H1 (cell line): ENCODE measurements at regions not wholly inside any gene's neighbourhood (a gene's known extent, or its start where the extent isn't known, plus 50 kb on each side); places are given as distances from the start of the nearest gene placed in this dataset.

Experiments used
- CTCF ChIA-PET: fragments of 300-600 bp; sonication (Branson Sonifier 250); formaldehyde crosslinking; loops from one replicate; lab custom pipeline; 2021; ENCODE audit not compliant: partially characterized antibody; lab: Charles Lee
- POLR2A ChIA-PET: fragments of 300-600 bp; sonication (Branson Sonifier 250); formaldehyde crosslinking; loops from one replicate; lab custom pipeline; 2021; ENCODE audit warnings: inconsistent platforms; ENCODE audit not compliant: partially characterized antibody; lab: Charles Lee
- DNase-seq, 2 experiments: peaks; one replicate each; pipeline versions ENCODE4 v3.0.0 to v3.0.0-alpha.2; 2010 to 2022; ENCODE audit warnings: low spot score in 2 of 2, low read depth in 1 of 2, mixed read lengths in 1 of 2
- FAIRE-seq: peaks from 2 replicates; lab custom pipeline; 2011; peaks lifted over from hg19 to GRCh38; lab: Jason Lieb, UNC
- H2AFZ ChIP-seq: 2 replicates; pipeline ENCODE4 v1.8.1; 2012; ENCODE audit warnings: low read length, inconsistent platforms
- H2AK5ac ChIP-seq: 2 replicates; pipeline ENCODE4 v1.6.1; 2013; ENCODE audit warnings: low read depth, low read length
- H2BK120ac ChIP-seq: replicated peaks from 2 replicates; pipeline ENCODE3; 2013; ENCODE audit warnings: low read depth, low read length, inconsistent platforms
- H2BK12ac ChIP-seq: 2 replicates; pipeline ENCODE4 v1.6.1; 2013; ENCODE audit warnings: low read depth, low read length
- H2BK15ac ChIP-seq: 2 replicates; pipeline ENCODE4 v1.6.1; 2013; ENCODE audit warnings: low read length
- H2BK20ac ChIP-seq: 2 replicates; pipeline ENCODE4 v1.6.1; 2013; ENCODE audit warnings: low read length
- H2BK5ac ChIP-seq: 2 replicates; pipeline ENCODE4 v1.6.1; 2013; ENCODE audit warnings: low read depth, low read length
- H3K14ac ChIP-seq: 2 replicates; pipeline ENCODE4 v1.6.1; 2013; ENCODE audit warnings: inconsistent platforms; ENCODE audit not compliant: insufficient read length
- H3K18ac ChIP-seq: 2 replicates; pipeline ENCODE4 v1.6.1; 2013; ENCODE audit warnings: low read length; ENCODE audit errors: extremely low read depth
- H3K23ac ChIP-seq: 2 replicates; pipeline ENCODE4 v1.6.1; 2013; ENCODE audit warnings: inconsistent platforms; ENCODE audit not compliant: insufficient read length
- H3K23me2 ChIP-seq: 2 replicates; pipeline ENCODE4 v1.6.1; 2013; ENCODE audit warnings: low read depth, low read length
- H3K27ac ChIP-seq: 2 replicates; pipeline ENCODE4 v1.6.1; 2011; ENCODE audit warnings: low read depth, low read length, inconsistent platforms
- H3K27me3 ChIP-seq, 4 experiments: replicated peaks in 1 of 4; 1 replicate in 1 of 4; 2 replicates in 3 of 4; pipeline versions ENCODE4 v1.6.1 to v1.8.1; 2011 to 2013; ENCODE audit warnings: low read length in 3 of 4, mild to moderate bottlenecking in 3 of 4, inconsistent platforms in 2 of 4, mixed read lengths in 2 of 4, moderate library complexity in 1 of 4; ENCODE audit not compliant: control insufficient read depth in 3 of 4, insufficient read depth in 3 of 4; ENCODE audit errors: extremely low read depth in 1 of 4
- H3K36me3 ChIP-seq, 4 experiments: 2 replicates each; pipeline versions ENCODE4 v1.6.1 to v1.8.1; 2011 to 2013; ENCODE audit warnings: mild to moderate bottlenecking in 4 of 4, low read length in 3 of 4, moderate library complexity in 2 of 4, control low read depth in 1 of 4, inconsistent platforms in 1 of 4; ENCODE audit not compliant: insufficient read depth in 4 of 4, control insufficient read depth in 2 of 4
- H3K4ac ChIP-seq: replicated peaks from 2 replicates; pipeline ENCODE3; 2013; ENCODE audit warnings: low read length, low read depth, mixed read lengths, inconsistent platforms; ENCODE audit not compliant: insufficient read length
- H3K4me1 ChIP-seq, 4 experiments: replicated peaks in 1 of 4; 1 replicate in 1 of 4; 2 replicates in 3 of 4; pipeline versions ENCODE4 v1.6.1 to v1.8.1; 2011 to 2013; ENCODE audit warnings: low read length in 3 of 4, inconsistent platforms in 2 of 4, mixed read lengths in 1 of 4; ENCODE audit not compliant: insufficient read depth in 4 of 4, control insufficient read depth in 3 of 4
- H3K4me2 ChIP-seq, 2 experiments: 2 replicates each; pipeline versions ENCODE4 v1.6.1 to v1.8.1; 2011 to 2013; ENCODE audit warnings: low read depth in 2 of 2, low read length in 2 of 2, control low read depth in 1 of 2, inconsistent platforms in 1 of 2, mild to moderate bottlenecking in 1 of 2; ENCODE audit not compliant: insufficient read depth in 1 of 2
- H3K4me3 ChIP-seq, 4 experiments: fragments of 200-600, 300-600 bp in 1 of 4; sonication (generic), shearing (Covaris generic), sonication (Bioruptor Twin) in 1 of 4; 2 replicates each; pipeline versions ENCODE4 v1.5.1 to v1.8.1; 2011 to 2016; ENCODE audit warnings: low read length in 4 of 4, low read depth in 3 of 4, control low read depth in 2 of 4, inconsistent platforms in 2 of 4, mild to moderate bottlenecking in 2 of 4, mixed read lengths in 1 of 4, moderate library complexity in 1 of 4; ENCODE audit not compliant: insufficient read depth in 2 of 4; ENCODE audit errors: extremely low read depth in 1 of 4
- H3K56ac ChIP-seq: replicated peaks from 2 replicates; pipeline ENCODE3; 2013; ENCODE audit warnings: low read depth, mild to moderate bottlenecking, mixed read lengths, low read length, inconsistent platforms; ENCODE audit not compliant: insufficient read length
- H3K79me1 ChIP-seq: 2 replicates; pipeline ENCODE4 v1.6.1; 2013; ENCODE audit warnings: low read depth, low read length, control low read depth
- H3K79me2 ChIP-seq, 2 experiments: 2 replicates each; pipeline versions ENCODE4 v1.6.1 to v1.8.1; 2012 to 2013; ENCODE audit warnings: low read length in 2 of 2, mild to moderate bottlenecking in 2 of 2, inconsistent platforms in 1 of 2; ENCODE audit not compliant: insufficient read depth in 2 of 2, control insufficient read depth in 1 of 2
- H3K9ac ChIP-seq, 4 experiments: replicated peaks in 1 of 4; 1 replicate in 1 of 4; 2 replicates in 3 of 4; pipeline versions ENCODE4 v1.6.1 to v1.8.1; 2011 to 2013; ENCODE audit warnings: low read depth in 3 of 4, low read length in 3 of 4, control low read depth in 2 of 4, mild to moderate bottlenecking in 2 of 4, moderate library complexity in 2 of 4, inconsistent platforms in 1 of 4; ENCODE audit errors: extremely low read depth in 1 of 4
- H3K9me3 ChIP-seq, 2 experiments: 2 replicates each; pipeline versions ENCODE4 v1.6.1 to v1.8.1; 2012 to 2013; ENCODE audit warnings: mild to moderate bottlenecking in 2 of 2, moderate library complexity in 2 of 2, control low read depth in 1 of 2, inconsistent platforms in 1 of 2, low read depth in 1 of 2, low read length in 1 of 2, mixed read lengths in 1 of 2; ENCODE audit not compliant: insufficient read depth in 2 of 2
- H4K20me1 ChIP-seq, 2 experiments: replicated peaks in 1 of 2; 2 replicates each; pipeline versions ENCODE3 to v1.8.1; 2011 to 2013; ENCODE audit warnings: inconsistent platforms in 2 of 2, low read length in 2 of 2, mild to moderate bottlenecking in 1 of 2; ENCODE audit not compliant: insufficient read depth in 2 of 2, control insufficient read depth in 1 of 2
- H4K5ac ChIP-seq: 2 replicates; pipeline ENCODE4 v1.6.1; 2013; ENCODE audit warnings: low read length, low read depth, mixed read lengths, inconsistent platforms; ENCODE audit not compliant: insufficient read length
- H4K8ac ChIP-seq: 2 replicates; pipeline ENCODE4 v1.8.0; 2013; ENCODE audit warnings: mild to moderate bottlenecking, moderate library complexity, low read length, inconsistent platforms; ENCODE audit not compliant: insufficient read depth; ENCODE audit errors: extremely low read depth
- H4K91ac ChIP-seq: replicated peaks from 2 replicates; pipeline ENCODE3; 2013; ENCODE audit warnings: low read length, mixed read lengths, inconsistent platforms; ENCODE audit not compliant: insufficient read length
- CBX5 ChIP-seq: fragments of 300-800, 300-1000 bp; sonication (generic); IDR thresholded peaks from 2 replicates; pipeline ENCODE4 v1.7.1; 2016; ENCODE audit warnings: antibody characterized with exemption, low read length, low read depth
- CTBP2 ChIP-seq: IDR thresholded peaks from 2 replicates; pipeline ENCODE4 v1.7.0; 2011; ENCODE audit warnings: borderline replicate concordance, mild to moderate bottlenecking, moderate library complexity, mixed read lengths, low read length; ENCODE audit not compliant: insufficient read depth, insufficient read length
- EP300 ChIP-seq, 2 experiments: IDR thresholded peaks; 1 replicate in 1 of 2; 2 replicates in 1 of 2; pipeline ENCODE4 v1.6.1; 2011 to 2012; ENCODE audit warnings: low read depth in 2 of 2, low read length in 2 of 2, mild to moderate bottlenecking in 2 of 2, borderline replicate concordance in 1 of 2, inconsistent platforms in 1 of 2, moderate library complexity in 1 of 2
- HDAC2 ChIP-seq, 2 experiments: fragments of 300-600 bp in 1 of 2; sonication (generic) in 1 of 2; IDR thresholded peaks; 2 replicates each; pipeline ENCODE4 v1.6.1; 2011 to 2012; ENCODE audit warnings: low read depth in 2 of 2, low read length in 2 of 2, mild to moderate bottlenecking in 2 of 2, moderate library complexity in 2 of 2, borderline replicate concordance in 1 of 2, inconsistent platforms in 1 of 2
- JUN ChIP-seq: IDR thresholded peaks from 2 replicates; pipeline ENCODE4 v1.6.1; 2011; ENCODE audit warnings: low read depth, mild to moderate bottlenecking, improper control_type of control experiment, low read length
- JUND ChIP-seq: IDR thresholded peaks from 2 replicates; pipeline ENCODE4 v1.6.1; 2011; ENCODE audit warnings: mild to moderate bottlenecking, improper control_type of control experiment, low read length
- KDM4A ChIP-seq: IDR thresholded peaks from one replicate; pipeline ENCODE4 v1.7.1; 2012; ENCODE audit warnings: low read depth, mild to moderate bottlenecking, moderate library complexity, low read length, inconsistent platforms; ENCODE audit not compliant: severe bottlenecking
- PHF8 ChIP-seq: fragments of 200-600 bp; sonication (generic); conservative IDR thresholded peaks from 2 replicates; pipeline ENCODE4 v1.7.1; 2012; ENCODE audit warnings: low read depth, mild to moderate bottlenecking, inconsistent platforms, low read length, moderate library complexity
- POLR2A ChIP-seq, 2 experiments: IDR thresholded peaks; 1 replicate in 1 of 2; 2 replicates in 1 of 2; pipeline ENCODE4 v1.6.1; 2011; ENCODE audit warnings: low read depth in 2 of 2, low read length in 2 of 2, mild to moderate bottlenecking in 2 of 2; ENCODE audit errors: control extremely low read depth in 1 of 2
- TBP ChIP-seq: IDR thresholded peaks from 2 replicates; pipeline ENCODE4 v1.6.1; 2011; ENCODE audit warnings: low read depth, low read length, improper control_type of control experiment
- TCF12 ChIP-seq: IDR thresholded peaks from 2 replicates; pipeline ENCODE4 v1.6.1; 2011; ENCODE audit warnings: low read depth, mild to moderate bottlenecking, low read length
- ZNF274 ChIP-seq: IDR thresholded peaks from 2 replicates; pipeline ENCODE4 v1.7.0; 2012; ENCODE audit warnings: low read length, borderline replicate concordance; ENCODE audit errors: extremely low read depth
- WGBS, 2 experiments: shearing (Covaris generic) in 1 of 2; methylation state at CpG; one replicate each; pipeline versions ENCODE4 v1.1.6 to v1.1.7; 2013 to 2015; ENCODE audit warnings: low lambda C conversion rate in 2 of 2, mixed read lengths in 2 of 2, inconsistent platforms in 1 of 2, low coverage in 1 of 2, missing lambda C conversion rate in 1 of 2; ENCODE audit not compliant: insufficient replicate concordance in 2 of 2, insufficient coverage in 1 of 2, insufficient read length in 1 of 2; ENCODE audit errors: extremely low coverage in 1 of 2, missing lambda C conversion rate in 1 of 2; 5-methylcytosine and 5-hydroxymethylcytosine counted together
- TF ChIP-seq, protein P1 (sequence below): IDR thresholded peaks from 2 replicates; pipeline ENCODE4 v1.6.1; 2012; ENCODE audit warnings: inconsistent platforms
- TF ChIP-seq, protein P2 (sequence below): IDR thresholded peaks from 2 replicates; pipeline ENCODE4 v1.6.1; 2011; ENCODE audit warnings: low read depth, mild to moderate bottlenecking, low read length; ENCODE audit not compliant: insufficient read depth

DNA sequence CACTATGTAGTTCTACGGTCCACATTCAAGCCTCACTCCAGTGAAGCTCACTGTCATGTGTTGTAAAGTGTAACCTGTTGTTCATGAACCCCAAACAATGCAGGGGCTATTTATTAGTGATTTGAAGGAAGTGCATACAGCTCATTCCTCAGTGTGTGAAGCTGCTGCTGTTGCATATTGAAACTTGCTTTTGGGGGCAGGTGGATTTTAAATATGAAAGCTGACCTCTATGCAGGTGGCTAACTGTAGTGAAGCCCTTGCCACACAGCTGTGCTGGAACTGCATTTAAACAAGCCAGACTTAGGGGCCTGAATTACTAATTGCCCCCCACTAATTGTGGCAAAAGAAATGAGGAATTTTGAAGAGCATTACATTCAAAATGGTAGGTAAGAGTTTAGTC lies 226.3 kb downstream of the ATP23 start:
- H3K14ac ChIP-seq = no peak overlapping the region
- H3K27ac ChIP-seq = no peak overlapping the region
- H3K36me3 ChIP-seq = no peaks in the 10 kb centered on the region
- H2BK5ac ChIP-seq = no peak overlapping the region
- no peak overlapping the region for H3K4me3 ChIP-seq
- H2BK15ac ChIP-seq = no peak overlapping the region
- H2BK12ac ChIP-seq = no peak overlapping the region
- H2AFZ ChIP-seq = 0 out of 2 replicates have a peak overlapping the region, but pooled peaks have one; percentile 27
- no peaks in the 10 kb centered on the region for H3K23me2 ChIP-seq
- H4K8ac ChIP-seq = no peak overlapping the region
- no peaks in the 10 kb centered on the region for H3K27me3 ChIP-seq
- no peak overlapping the region for H3K56ac ChIP-seq
- FAIRE-seq (no peak), DNase-seq (no peak)
- peaks cover 0 to 8% (median 1%) of the 10 kb centered on the region in 4 experiments; a peak in 1 of 7 replicates for H3K4me1 ChIP-seq
- no peaks in the 10 kb centered on the region for H3K9me3 ChIP-seq
- 52% methylated on average over 1 of the region's 1 CpG; no CpG with 5 or more reads in 1 of the 2 experiments for WGBS, 2 experiments
- no peak overlapping the region for H3K18ac ChIP-seq
- H3K79me2 ChIP-seq = no peaks in the 10 kb centered on the region
- H2BK120ac ChIP-seq = no peak overlapping the region
- H3K9ac ChIP-seq = no peak overlapping the region
- no peak overlapping the region for H3K4ac ChIP-seq
- H4K5ac ChIP-seq = no peak overlapping the region
- no peaks in the 10 kb centered on the region for H3K79me1 ChIP-seq
- H3K23ac ChIP-seq = no peak overlapping the region
- no peak overlapping the region for H2AK5ac ChIP-seq
- H2BK20ac ChIP-seq = no peak overlapping the region
- H3K4me2 ChIP-seq = no peak overlapping the region
- H4K91ac ChIP-seq = no peak overlapping the region
- no peaks in the 10 kb centered on the region for H4K20me1 ChIP-seq
- ChIA-PET CTCF (interaction anchor here (0.6 to 3.1 kb wide), 3 partner anchors 9 to 1011 kb away, joined by 3 to 11 read pairs (median 4); no protein-coding TSS in a partner anchor), POLR2A (no interaction called here)
- no peak for TF ChIP-seq POLR2A (IDR thresholded peaks at IDR 0.05; ENCODE audit: control extremely low read depth in 1 of 2, low read depth in 2 of 2, low read length in 2 of 2)
- TF ChIP-seq ZNF274 = no peak
- no peak for TF ChIP-seq CBX5
- no peak for TF ChIP-seq EP300 (IDR thresholded peaks at IDR 0.05; ENCODE audit: borderline replicate concordance in 1 of 2, low read depth in 2 of 2, low read length in 2 of 2)
- no peak for TF ChIP-seq TCF12
- TF ChIP-seq JUN = no peak
- no peak for TF ChIP-seq CTBP2
- TF ChIP-seq KDM4A = no peak
- TF ChIP-seq, protein P1, sequence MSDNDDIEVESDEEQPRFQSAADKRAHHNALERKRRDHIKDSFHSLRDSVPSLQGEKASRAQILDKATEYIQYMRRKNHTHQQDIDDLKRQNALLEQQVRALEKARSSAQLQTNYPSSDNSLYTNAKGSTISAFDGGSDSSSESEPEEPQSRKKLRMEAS = no peak
- TF ChIP-seq JUND = no peak
- no peak for TF ChIP-seq TBP
- TF ChIP-seq, protein P2, sequence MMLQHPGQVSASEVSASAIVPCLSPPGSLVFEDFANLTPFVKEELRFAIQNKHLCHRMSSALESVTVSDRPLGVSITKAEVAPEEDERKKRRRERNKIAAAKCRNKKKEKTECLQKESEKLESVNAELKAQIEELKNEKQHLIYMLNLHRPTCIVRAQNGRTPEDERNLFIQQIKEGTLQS = no peak
- no peak for TF ChIP-seq HDAC2 (IDR thresholded peaks at IDR 0.05; ENCODE audit: borderline replicate concordance in 1 of 2, low read depth in 2 of 2, low read length in 2 of 2)
- TF ChIP-seq PHF8 = no peak
